NCI-H2171 (cell line): ENCODE measurements at regions not wholly inside any gene's neighbourhood (a gene's known extent, or its start where the extent isn't known, plus 50 kb on each side); places are given as distances from the start of the nearest gene placed in this dataset.

ENCODE experiments used
- DNase-seq: peaks from one replicate; lab custom pipeline; 2025; lab: John Stamatoyannopoulos, UW

DNA sequence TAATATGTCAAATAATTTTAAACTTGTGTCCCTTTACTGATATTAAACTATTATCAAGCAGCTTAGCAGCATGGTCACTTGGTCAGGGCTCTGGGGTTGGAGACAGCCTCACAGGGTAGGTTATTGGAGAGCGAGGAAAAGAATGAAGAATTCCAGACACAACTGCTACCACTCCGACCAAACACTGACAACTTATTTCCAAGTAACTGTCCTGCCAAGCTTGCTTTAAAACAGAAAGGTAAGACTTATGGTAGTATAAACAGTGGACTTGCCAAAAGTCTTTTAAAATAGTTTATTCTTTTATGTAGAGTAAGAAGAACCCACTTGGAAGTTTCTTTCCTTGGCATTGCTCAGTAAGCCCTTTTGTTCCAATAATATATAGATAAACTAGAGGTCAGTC, 364.1 kb downstream of the DEPDC1B start:
- no peak for DNase-seq

DNA sequence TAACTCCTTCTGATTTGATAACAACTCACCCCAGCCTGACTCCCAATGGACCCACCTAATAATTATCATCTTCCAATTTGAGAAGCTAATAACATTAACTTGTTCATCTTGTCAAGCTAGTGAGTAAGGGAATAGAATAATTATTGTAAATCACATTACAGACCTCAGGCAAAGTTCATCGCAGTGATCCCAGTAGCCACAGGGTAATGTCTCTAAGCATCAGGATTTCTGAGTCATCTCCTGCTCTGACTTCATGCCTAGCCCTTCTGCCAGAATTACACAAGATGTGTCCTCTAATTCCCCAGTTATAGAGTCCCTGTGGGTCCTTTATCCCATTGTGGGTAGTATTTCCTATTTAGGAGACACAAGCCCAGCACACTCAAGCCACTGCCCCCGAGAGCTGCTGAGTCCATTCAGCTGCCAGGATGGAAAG, 365.7 kb downstream of the DEPDC1B start:
- DNase-seq = no peak

- no peak for DNase-seq
These were observed 366.9 kb downstream of the DEPDC1B start for GRCh38 chr5:60333005-60333571.

- DNase-seq = no peak
These were observed 367.5 kb downstream of the DEPDC1B start for GRCh38 chr5:60332244-60333004.

DNA sequence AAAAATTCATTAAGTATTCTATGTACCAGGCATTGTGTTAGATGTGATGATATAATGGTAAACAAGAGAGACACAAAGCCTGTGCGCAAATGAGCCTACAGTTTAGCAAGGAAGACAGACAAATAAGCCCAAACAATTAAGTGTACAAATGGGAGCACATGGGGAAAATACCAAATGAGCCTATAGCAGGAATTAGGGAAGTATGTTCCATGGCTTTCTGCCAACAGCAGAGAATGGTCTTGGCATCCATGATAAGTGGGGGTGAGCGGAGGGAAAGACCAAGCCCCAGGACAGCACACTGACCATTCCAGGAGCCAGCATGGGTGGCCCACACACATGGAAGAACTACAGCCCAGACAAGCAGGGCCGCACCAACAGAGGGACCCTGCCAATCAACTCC, 369.7 kb downstream of the DEPDC1B start:
- no peak for DNase-seq

DNA sequence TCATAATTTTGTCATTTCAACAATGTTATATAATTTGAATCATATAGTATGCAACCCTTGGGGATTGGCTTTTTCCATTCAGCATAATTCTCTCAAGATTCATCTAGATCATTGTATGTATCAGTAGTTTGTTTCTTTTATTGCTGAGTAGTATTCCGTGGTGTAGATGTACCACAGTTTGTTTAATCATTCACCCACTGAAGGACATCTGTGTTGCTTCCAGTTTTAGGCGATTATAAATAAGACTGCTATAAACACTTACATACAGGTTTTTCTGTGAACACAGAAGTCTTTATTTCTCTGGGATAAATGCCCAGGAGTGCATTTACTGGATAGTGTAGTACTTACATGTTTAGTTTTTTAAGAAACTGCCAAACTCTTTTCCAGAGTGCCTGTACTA, 374.1 kb downstream of the DEPDC1B start:
- DNase-seq = no peak

DNA sequence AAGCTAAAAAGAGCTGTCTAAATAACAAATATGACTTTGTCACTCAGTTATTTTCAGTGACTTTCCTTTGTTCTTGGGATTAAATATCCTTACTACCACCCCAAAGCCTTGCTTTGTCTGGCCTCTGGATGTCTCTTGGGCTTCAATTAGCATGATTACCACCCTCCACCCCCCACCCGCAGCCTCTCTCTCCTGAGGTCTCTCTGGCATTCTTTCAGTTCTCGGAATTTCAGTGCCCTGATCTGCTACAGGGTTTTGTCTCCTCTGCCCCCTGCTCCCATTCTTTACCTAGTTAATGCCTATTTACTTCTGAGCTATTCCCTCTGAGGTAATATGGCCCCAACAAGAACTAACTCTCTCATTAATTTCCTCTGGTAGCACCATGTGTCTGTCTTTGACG, 376.4 kb downstream of the DEPDC1B start:
- DNase-seq = no peak

- DNase-seq = no peak
These were observed 387.9 kb downstream of the DEPDC1B start for GRCh38 chr5:60312098-60312497.

- DNase-seq = no peak
These were observed 400.0 kb downstream of the DEPDC1B start for GRCh38 chr5:60299944-60300343.

- no peak for DNase-seq
These were observed 402.3 kb downstream of the DEPDC1B start for GRCh38 chr5:60297658-60298057.

- no peak for DNase-seq
These were observed 401.9 kb upstream of the PDE4D start for GRCh38 chr5:60295423-60295822.

- no peak for DNase-seq
These were observed 400.0 kb upstream of the PDE4D start for GRCh38 chr5:60293518-60293917.

- DNase-seq = no peak
These were observed 393.7 kb upstream of the PDE4D start for GRCh38 chr5:60287174-60287771.

- DNase-seq = no peak
These were observed 392.4 kb upstream of the PDE4D start for GRCh38 chr5:60285910-60286309.

DNA sequence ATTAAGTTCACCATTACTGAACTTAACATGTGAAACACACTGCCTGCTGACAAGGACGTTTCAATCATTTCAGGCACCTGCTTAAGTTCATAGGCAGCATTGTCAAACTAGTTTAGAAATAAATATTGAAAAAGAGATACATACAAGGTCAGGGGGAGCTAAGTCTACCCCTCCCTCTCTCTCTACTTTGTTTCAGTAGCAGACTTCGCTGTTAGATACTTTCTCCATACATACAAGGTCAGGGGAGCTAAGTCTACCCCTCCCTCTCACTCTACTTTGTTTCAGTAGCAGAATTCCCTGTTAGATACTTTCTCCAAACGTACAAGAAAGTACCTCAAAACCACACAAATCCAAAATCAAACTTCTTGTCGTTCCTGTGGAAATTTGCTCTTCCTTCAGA, 387.4 kb upstream of the PDE4D start:
- DNase-seq = no peak

- DNase-seq = no peak
These were observed 384.4 kb upstream of the PDE4D start for GRCh38 chr5:60277941-60278340.

DNA sequence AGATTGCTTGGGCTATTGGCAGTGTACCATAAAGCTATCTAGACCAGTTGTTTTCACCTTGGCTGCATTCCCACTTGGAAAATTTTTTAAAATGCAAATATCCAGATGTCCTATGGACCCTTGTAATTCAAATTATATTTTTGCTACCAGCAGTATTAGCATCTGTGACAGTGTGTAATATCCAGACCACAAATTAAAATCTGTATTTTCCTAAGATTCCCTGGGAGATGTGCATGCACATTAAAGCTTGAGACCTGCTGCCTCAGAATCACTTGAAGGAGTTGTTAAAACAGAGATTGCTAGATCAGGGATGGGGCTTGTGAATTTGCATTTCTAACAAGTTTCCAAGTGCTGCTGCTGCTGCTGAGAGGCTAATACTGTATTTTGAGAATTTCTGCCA, 381.2 kb upstream of the PDE4D start:
- DNase-seq = no peak

DNA sequence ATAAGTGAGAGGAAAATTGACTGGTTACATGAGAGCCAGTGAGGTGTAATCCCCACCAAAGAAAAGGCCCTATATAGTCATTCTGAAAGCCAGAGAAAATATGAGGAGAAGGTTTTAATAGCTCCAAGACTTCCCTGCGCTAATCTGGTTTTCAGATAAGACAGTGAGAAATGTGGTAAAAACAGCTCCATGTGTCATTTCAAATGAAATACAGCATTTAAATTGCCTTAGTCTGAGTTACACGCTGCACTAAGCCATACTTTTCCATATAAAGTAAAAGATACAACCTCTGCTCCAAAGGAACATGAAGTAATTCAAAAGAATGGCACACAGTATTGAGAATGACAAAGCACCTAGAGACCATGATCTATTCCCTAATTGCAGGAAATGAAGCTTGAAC, 378.0 kb upstream of the PDE4D start:
- no peak for DNase-seq

GRCh38 chr5:60267907-60268306, 374.4 kb upstream of the PDE4D start:
- no peak for DNase-seq

GRCh38 chr5:60263346-60263745, 369.8 kb upstream of the PDE4D start:
- DNase-seq = no peak

DNA sequence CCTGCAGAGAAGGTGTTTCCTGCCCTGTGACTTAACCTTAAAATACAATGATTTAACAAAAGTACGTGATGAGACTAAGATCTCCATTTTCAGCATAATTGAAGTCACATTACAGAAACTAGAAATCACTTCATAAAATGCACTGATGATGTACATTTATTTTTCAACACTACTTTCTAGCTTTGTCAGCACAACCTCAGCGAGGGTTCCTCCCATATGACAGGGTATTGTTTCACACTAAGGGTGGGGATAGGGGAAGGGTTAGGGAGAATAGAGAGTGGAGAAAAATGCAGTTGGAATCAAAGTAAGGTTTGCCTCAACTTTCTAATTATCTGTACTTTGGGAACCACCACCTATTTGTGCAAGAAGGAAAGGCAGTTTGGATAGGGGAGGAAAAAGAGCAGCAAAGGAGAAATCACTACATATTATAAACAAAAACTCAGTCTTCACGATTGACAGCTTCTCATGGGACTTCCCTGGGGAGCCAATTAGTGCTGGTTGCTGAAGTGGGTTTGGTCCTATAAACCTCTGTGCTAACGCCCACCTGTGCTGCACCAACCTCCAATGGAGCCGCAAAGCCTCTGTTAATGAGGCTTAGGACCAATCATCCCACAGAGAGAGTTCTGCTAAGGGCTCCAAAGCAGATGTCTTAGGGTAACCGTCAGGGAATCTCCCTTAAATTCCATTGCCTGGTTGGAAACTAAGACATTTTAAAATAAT, 369.2 kb upstream of the PDE4D start:
- DNase-seq = peak; percentile 16

DNA sequence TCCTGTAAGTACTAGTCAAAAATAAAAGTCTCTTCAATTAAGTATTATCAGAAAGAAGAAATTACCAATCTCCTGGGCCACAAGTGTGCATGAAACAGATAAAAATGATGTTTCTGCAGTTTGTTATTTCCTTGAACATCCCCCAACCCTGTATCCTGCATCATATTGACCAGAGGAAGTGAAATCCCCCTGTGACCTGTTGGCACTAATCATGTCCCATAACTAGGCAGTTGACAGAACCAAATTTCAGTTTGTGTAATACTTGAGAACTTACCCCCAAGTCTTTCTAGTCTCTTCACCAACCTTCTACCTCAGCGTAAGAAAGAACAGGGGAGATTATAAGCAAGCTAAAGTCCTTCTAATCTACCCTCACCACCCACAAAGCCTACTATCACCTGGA, 368.2 kb upstream of the PDE4D start:
- no peak for DNase-seq

GRCh38 chr5:60260658-60261057, 367.1 kb upstream of the PDE4D start:
- DNase-seq = no peak
